HepG2 (cell line): ENCODE measurements at regions not wholly inside any gene's neighbourhood (a gene's known extent, or its start where the extent isn't known, plus 50 kb on each side); places are given as distances from the start of the nearest gene placed in this dataset.
A peak's percentile ranks its signal among the peaks of the same experiment; 100 is the strongest.

Experiments used
- ATF7 ChIP-seq, 2 experiments: fragments of 450-650 bp in 1 of 2; sonication (generic) in 1 of 2; formaldehyde crosslinking in 1 of 2; IDR thresholded peaks; 2 replicates each; pipeline versions ENCODE4 v1.4.0 to v1.6.1; 2016 to 2020; ENCODE audit warnings: antibody characterized with exemption in 1 of 2, mild to moderate bottlenecking in 1 of 2, missing genetic modification reagents in 1 of 2
- CBFB ChIP-seq: sonication (generic); formaldehyde crosslinking; IDR thresholded peaks from 2 replicates; pipeline ENCODE4 v1.4.0; 2020; ENCODE audit warnings: missing genetic modification reagents
- FOSL2 ChIP-seq: sonication (generic); formaldehyde crosslinking; IDR thresholded peaks from 2 replicates; pipeline ENCODE4 v1.4.0; 2020; ENCODE audit warnings: missing genetic modification reagents
- GABPB1 ChIP-seq: IDR thresholded peaks from 2 replicates; pipeline ENCODE4 v1.6.1; 2016; ENCODE audit warnings: mild to moderate bottlenecking, missing genetic modification reagents, moderate library complexity, missing compliant biosample characterization
- HMG20A ChIP-seq: IDR thresholded peaks from 2 replicates; pipeline ENCODE4 v1.6.1; 2016; ENCODE audit warnings: borderline replicate concordance
- HNRNPL ChIP-seq: fragments of 200-400 bp; formaldehyde crosslinking; IDR thresholded peaks from 2 replicates; pipeline ENCODE4 v1.6.1; 2017; ENCODE audit warnings: mild to moderate bottlenecking, low read depth, low read length
- HOXA3 ChIP-seq: sonication (generic); formaldehyde crosslinking; IDR thresholded peaks from 2 replicates; pipeline ENCODE4 v1.5.0; 2020; ENCODE audit warnings: missing genetic modification reagents
- HOXA5 ChIP-seq: sonication (generic); formaldehyde crosslinking; IDR thresholded peaks from 2 replicates; pipeline ENCODE4 v1.4.0; 2020; ENCODE audit warnings: missing genetic modification reagents
- KLF6 ChIP-seq: IDR thresholded peaks from 2 replicates; pipeline ENCODE4 v1.8.0; 2016; ENCODE audit warnings: missing biosample characterization, missing genetic modification reagents
- KMT2B ChIP-seq: IDR thresholded peaks from 2 replicates; pipeline ENCODE4 v1.6.1; 2016; ENCODE audit warnings: missing genetic modification reagents, missing compliant biosample characterization
- MYC ChIP-seq: sonication (generic); formaldehyde crosslinking; IDR thresholded peaks from 2 replicates; pipeline ENCODE4 v1.9.0; 2021; ENCODE audit warnings: missing genetic modification reagents, borderline replicate concordance
- NAIF1 ChIP-seq: sonication (generic); formaldehyde crosslinking; IDR thresholded peaks from 2 replicates; pipeline ENCODE4 v1.5.0; 2020; ENCODE audit warnings: mild to moderate bottlenecking, missing genetic modification reagents, borderline replicate concordance
- POLR2G ChIP-seq: fragments of 200-400 bp; formaldehyde crosslinking; IDR thresholded peaks from 2 replicates; pipeline ENCODE4 v1.6.1; 2018; ENCODE audit warnings: mild to moderate bottlenecking, low read depth, low read length, moderate library complexity
- SIN3B ChIP-seq: fragments of 150-350 bp; IDR thresholded peaks from 2 replicates; pipeline ENCODE4 v1.6.1; 2014; ENCODE audit warnings: low read length
- SP1 ChIP-seq, 2 experiments: fragments of 450-650 bp in 1 of 2; sonication (generic) in 1 of 2; formaldehyde crosslinking in 1 of 2; IDR thresholded peaks; 2 replicates each; pipeline versions ENCODE4 v1.4.0 to v1.6.1; 2016 to 2020; ENCODE audit warnings: missing genetic modification reagents in 1 of 2
- ZC3H4 ChIP-seq: sonication (generic); formaldehyde crosslinking; IDR thresholded peaks from 2 replicates; pipeline ENCODE4 v1.4.0; 2020; ENCODE audit warnings: missing genetic modification reagents, borderline replicate concordance
- ZNF180 ChIP-seq: sonication (generic); formaldehyde crosslinking; IDR thresholded peaks from 2 replicates; pipeline ENCODE4 v1.4.0; 2020; ENCODE audit warnings: low read depth, missing genetic modification reagents, borderline replicate concordance
- ZNF264 ChIP-seq: sonication (generic); formaldehyde crosslinking; IDR thresholded peaks from 2 replicates; pipeline ENCODE4 v1.4.0; 2020; ENCODE audit warnings: missing genetic modification reagents
- ZNF329 ChIP-seq: sonication (generic); formaldehyde crosslinking; IDR thresholded peaks from 2 replicates; pipeline ENCODE4 v1.9.0; 2021; ENCODE audit warnings: low read depth, mild to moderate bottlenecking, missing genetic modification reagents
- ZNF382 ChIP-seq: sonication (generic); formaldehyde crosslinking; IDR thresholded peaks from 2 replicates; pipeline ENCODE4 v1.5.0; 2020; ENCODE audit warnings: missing genetic modification reagents, mild to moderate bottlenecking, borderline replicate concordance
- ZNF746 ChIP-seq: sonication (generic); formaldehyde crosslinking; IDR thresholded peaks from 2 replicates; pipeline ENCODE4 v1.8.0; 2022; ENCODE audit warnings: mild to moderate bottlenecking, missing genetic modification reagents
- ZNF782 ChIP-seq: sonication (generic); formaldehyde crosslinking; IDR thresholded peaks from 2 replicates; pipeline ENCODE4 v1.4.0; 2020; ENCODE audit warnings: missing genetic modification reagents, mild to moderate bottlenecking, borderline replicate concordance
- TF ChIP-seq, protein P1 (sequence below): sonication (generic); formaldehyde crosslinking; IDR thresholded peaks from 2 replicates; pipeline ENCODE4 v1.4.0; 2020; ENCODE audit warnings: missing genetic modification reagents
- TF ChIP-seq, protein P2 (sequence below): sonication (generic); formaldehyde crosslinking; IDR thresholded peaks from 2 replicates; pipeline ENCODE4 v1.4.0; 2020; ENCODE audit warnings: missing genetic modification reagents, borderline replicate concordance
- TF ChIP-seq, protein P3 (sequence below): IDR thresholded peaks from 2 replicates; pipeline ENCODE4 v1.6.1; 2012; ENCODE audit warnings: low read depth, low read length, improper control_type of control experiment

DNA sequence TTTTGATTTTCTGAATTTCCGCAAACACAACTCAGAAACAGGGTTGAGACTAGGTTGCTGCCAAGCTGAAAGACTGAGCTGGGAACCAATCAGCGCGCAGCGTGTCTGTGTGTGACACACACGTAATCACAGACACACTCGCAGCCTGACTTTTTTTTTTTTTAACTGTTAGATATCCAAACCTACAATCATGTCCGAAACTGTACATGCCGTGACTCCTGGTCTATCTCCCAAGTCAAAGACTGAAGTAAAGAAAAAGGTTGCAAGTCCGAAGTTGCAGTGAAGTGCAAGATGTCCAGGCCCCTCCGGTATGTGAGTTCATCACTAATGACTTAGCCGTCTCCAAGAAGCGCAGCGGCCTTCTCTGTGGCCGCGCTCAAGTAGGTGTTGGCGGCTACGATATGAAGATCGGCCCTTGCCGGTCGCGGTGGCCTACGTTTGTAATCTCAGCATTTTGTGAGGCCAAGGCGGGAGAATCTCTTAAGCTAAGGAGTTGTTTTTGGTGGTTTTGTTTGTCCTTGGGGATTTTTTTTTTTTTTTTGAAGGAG, 108.2 kb downstream of the HFE start (continued):
- TF ChIP-seq ZNF329 (CRISPR knock-in tag) (no peak), POLR2G (peak; percentile 38), ATF7 (IDR thresholded peaks at IDR 0.05) (no peak), ATF7 (CRISPR knock-in tag; IDR thresholded peaks at IDR 0.05) (0 out of 2 replicates have a peak, but pooled peaks have one; percentile 36), ZNF746 (CRISPR knock-in tag) (peak; percentile 47; the same call in 1 of the 2 replicates), ZNF782 (CRISPR knock-in tag) (no peak), CBFB (0 out of 2 replicates have a peak, but pooled peaks have one; percentile 11), ZC3H4 (CRISPR knock-in tag) (peak; percentile 92; the same call in 1 of the 2 replicates), SP1 (IDR thresholded peaks at IDR 0.05) (no peak), SP1 (CRISPR knock-in tag; IDR thresholded peaks at IDR 0.05) (peak; percentile 12; the same call in 1 of the 2 replicates), MYC (CRISPR knock-in tag) (peak; percentile 18; the same call in 1 of the 2 replicates), HMG20A (CRISPR knock-in tag) (0 out of 2 replicates have a peak, but pooled peaks have one; percentile 12), SIN3B (0 out of 2 replicates have a peak, but pooled peaks have one; percentile 46), GABPB1 (CRISPR knock-in tag) (0 out of 2 replicates have a peak, but pooled peaks have one; percentile 42), HOXA3 (CRISPR knock-in tag) (peak; percentile 82), ZNF264 (CRISPR knock-in tag) (no peak), HOXA5 (CRISPR knock-in tag) (0 out of 2 replicates have a peak, but pooled peaks have one; percentile 59), ZNF382 (CRISPR knock-in tag) (no peak), ZNF180 (CRISPR knock-in tag) (no peak), KLF6 (CRISPR knock-in tag) (no peak), HNRNPL (0 out of 2 replicates have a peak, but pooled peaks have one; percentile 17), FOSL2 (CRISPR knock-in tag) (peak; percentile 46), KMT2B (CRISPR knock-in tag) (peak; percentile 79), NAIF1 (CRISPR knock-in tag) (0 out of 2 replicates have a peak, but pooled peaks have one; percentile 15)
- TF ChIP-seq, protein P1, sequence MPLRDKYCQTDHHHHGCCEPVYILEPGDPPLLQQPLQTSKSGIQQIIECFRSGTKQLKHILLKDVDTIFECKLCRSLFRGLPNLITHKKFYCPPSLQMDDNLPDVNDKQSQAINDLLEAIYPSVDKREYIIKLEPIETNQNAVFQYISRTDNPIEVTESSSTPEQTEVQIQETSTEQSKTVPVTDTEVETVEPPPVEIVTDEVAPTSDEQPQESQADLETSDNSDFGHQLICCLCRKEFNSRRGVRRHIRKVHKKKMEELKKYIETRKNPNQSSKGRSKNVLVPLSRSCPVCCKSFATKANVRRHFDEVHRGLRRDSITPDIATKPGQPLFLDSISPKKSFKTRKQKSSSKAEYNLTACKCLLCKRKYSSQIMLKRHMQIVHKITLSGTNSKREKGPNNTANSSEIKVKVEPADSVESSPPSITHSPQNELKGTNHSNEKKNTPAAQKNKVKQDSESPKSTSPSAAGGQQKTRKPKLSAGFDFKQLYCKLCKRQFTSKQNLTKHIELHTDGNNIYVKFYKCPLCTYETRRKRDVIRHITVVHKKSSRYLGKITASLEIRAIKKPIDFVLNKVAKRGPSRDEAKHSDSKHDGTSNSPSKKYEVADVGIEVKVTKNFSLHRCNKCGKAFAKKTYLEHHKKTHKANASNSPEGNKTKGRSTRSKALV (CRISPR knock-in tag) = peak; percentile 54; the same call in 1 of the 2 replicates
- TF ChIP-seq, protein P2, sequence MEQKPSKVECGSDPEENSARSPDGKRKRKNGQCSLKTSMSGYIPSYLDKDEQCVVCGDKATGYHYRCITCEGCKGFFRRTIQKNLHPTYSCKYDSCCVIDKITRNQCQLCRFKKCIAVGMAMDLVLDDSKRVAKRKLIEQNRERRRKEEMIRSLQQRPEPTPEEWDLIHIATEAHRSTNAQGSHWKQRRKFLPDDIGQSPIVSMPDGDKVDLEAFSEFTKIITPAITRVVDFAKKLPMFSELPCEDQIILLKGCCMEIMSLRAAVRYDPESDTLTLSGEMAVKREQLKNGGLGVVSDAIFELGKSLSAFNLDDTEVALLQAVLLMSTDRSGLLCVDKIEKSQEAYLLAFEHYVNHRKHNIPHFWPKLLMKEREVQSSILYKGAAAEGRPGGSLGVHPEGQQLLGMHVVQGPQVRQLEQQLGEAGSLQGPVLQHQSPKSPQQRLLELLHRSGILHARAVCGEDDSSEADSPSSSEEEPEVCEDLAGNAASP (CRISPR knock-in tag) = no peak
- TF ChIP-seq, protein P3, sequence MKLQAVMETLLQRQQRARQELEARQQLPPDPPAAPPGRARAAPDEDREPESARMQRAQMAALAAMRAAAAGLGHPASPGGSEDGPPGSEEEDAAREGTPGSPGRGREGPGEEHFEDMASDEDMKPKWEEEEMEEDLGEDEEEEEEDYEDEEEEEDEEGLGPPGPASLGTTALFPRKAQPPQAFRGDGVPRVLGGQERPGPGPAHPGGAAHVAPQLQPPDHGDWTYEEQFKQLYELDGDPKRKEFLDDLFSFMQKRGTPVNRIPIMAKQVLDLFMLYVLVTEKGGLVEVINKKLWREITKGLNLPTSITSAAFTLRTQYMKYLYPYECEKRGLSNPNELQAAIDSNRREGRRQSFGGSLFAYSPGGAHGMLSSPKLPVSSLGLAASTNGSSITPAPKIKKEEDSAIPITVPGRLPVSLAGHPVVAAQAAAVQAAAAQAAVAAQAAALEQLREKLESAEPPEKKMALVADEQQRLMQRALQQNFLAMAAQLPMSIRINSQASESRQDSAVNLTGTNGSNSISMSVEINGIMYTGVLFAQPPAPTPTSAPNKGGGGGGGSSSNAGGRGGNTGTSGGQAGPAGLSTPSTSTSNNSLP = 0 out of 2 replicates have a peak, but pooled peaks have one; percentile 6
